ENCODE measurements at regions not wholly inside any gene's neighbourhood (a gene's known extent, or its start where the extent isn't known, plus 50 kb on each side); places are given as distances from the start of the nearest gene placed in this dataset.
"Not testable (repeated sequence)": the region's sequence is repeated elsewhere in the genome, so short reads cannot be mapped to it uniquely, and the experiment has no call there.

GRCh38 chr6:113696960-113697359 is 160.2 kb upstream of the MARCKS start:
- no peak for DNase-seq

DNA sequence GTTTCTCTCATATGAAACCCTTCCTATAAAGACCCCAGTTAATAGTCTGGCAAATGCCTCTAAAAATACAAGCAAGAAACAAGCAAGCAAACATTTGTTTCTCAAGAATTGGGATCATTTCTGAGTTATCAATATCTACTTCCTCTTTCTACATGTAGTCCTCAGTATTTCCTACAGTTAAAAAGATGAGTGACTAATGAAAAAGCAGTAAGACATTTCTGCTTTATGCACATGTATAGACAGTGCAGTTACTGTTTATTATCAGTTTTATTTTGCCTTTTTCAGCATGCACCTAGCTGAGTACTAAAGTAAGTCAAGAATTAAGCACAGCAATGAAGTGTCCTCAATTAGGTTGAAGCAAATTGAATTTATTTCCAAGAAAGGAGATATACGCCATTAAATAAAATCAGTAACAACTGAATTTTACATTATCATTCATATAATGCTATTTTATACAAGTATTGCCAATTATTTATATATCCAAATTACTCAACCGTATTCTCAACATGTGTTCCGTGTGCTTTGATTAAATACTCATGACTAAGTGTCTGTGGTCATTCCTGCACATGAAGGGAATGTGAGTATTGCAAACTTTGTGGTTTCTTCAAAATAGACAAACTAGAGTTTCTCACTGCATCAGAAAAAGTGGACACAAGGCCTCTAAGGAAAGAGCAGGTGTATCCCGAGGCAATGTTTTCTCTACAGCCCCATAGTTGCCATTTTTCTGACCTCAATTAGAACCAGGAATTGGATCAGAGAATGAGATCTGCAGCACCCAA is 159.3 kb upstream of the MARCKS start:
- no peak for DNase-seq

- no peak for DNase-seq
These were observed 157.9 kb upstream of the MARCKS start for GRCh38 chr6:113699239-113699638.

DNA sequence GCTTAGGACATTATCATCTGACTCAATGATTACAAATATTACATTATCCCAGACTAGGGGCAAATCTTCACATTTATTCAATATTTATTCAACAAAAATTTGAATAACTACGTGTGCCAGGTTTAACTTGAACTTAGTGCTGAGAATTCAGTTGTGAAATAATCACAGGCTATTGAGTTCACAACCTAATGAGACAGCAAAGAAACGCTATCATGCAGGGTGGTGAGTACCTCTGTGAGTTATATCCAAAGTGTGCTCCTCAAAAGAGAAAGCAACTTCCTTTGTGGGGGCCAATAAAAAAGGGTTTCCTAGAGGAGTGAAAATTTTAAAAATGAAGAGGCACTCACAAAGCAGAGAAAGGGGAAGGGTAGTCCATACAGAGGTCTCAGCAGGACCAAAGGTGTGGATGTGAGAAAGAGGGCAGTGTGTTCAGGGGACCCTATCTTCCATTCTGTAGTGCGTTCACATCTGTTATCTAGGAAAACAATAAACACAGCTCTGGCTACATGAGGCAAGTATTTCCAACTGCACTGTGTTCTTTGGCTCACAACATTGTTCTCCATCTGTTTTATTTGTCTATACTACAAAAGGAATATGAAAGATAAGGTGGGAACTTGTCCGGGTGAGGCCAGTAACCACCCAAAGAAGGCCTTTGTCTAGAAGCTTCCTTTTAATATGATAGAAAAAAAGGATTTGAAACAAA is 155.4 kb upstream of the MARCKS start:
- DNase-seq: no peak

DNA sequence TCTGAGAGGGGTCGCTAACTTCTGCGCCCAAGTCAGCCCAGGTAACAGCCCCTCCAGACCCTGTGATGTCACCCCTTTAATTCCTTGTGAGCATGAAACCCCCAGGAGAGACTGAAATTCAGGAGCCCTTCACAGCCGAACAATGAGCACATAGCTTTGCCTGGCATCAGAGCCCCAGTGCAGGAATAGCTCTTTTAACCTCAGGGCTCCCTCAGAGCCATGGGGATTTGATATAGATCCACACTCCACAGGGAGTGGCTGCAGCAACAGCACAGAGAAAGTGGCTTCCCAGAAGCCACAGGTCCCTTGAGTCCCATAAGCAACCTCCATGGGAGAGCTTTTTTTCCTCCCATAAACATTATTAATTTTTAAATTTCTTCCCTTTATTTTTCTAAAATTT is 150.0 kb upstream of the MARCKS start:
- no peak for DNase-seq

GRCh38 chr6:113709936-113710509 is 147.1 kb upstream of the MARCKS start:
- no peak for DNase-seq

DNA sequence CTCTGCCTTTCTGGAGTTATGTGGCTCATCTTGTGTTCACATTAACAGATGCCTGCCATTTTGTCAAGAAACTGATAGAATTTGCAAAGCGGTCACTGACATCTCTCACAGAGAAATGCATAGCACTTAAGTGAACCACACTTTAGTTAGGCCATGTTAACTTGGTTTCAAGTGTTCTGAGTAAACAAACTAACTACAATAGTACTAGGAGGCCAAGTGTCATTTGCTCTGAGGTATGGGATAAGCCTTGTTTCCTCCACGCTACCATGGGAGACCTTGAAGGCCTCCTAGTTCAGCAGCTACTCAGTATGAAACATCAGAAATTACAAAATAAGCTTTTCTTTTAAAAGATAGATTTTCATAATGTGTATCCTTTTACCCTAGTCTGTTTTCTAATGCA is 143.5 kb upstream of the MARCKS start:
- DNase-seq: no peak

- DNase-seq: no peak
These were observed 138.6 kb upstream of the MARCKS start for GRCh38 chr6:113718588-113718987.

- DNase-seq: no peak
These were observed 138.1 kb upstream of the MARCKS start for GRCh38 chr6:113719064-113719463.

DNA sequence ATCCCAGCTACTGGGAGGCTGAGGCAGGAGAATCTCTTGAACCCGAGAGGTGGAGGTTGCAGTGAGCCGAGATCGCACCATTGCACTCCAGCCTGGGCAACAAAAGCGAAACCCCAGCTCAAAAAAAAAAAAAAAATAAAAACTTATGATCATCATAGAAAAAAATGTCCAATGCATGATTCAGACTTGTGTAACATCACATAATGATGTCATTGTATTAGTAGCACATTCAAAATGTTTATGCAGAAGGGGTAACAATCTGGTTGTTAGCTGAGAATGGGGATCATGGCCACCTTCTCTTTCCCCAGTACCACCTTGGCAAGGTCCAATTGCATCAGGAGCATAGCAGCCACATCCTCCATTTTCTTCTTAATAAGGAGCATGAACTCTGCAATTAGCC is 137.6 kb upstream of the MARCKS start:
- no peak for DNase-seq

DNA sequence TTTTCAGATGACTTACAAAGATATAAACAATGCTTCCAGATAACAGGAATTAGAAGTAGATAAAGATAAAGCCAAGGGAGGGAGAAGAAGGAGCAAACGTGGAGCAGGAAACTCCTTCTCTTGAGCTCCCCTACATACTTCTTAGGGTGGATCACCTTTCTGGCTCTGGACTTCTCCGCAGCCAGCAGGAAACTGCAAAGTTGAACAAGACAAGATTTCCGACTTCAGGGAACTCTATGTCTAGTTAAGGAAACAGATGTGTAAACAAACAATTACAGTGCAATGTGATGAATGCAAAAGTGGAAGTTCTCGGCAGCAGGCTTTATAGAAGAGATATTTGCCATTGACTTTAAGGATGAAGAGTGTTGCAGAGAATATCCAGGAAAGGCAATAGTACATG is 134.0 kb upstream of the MARCKS start:
- DNase-seq: no peak

DNA sequence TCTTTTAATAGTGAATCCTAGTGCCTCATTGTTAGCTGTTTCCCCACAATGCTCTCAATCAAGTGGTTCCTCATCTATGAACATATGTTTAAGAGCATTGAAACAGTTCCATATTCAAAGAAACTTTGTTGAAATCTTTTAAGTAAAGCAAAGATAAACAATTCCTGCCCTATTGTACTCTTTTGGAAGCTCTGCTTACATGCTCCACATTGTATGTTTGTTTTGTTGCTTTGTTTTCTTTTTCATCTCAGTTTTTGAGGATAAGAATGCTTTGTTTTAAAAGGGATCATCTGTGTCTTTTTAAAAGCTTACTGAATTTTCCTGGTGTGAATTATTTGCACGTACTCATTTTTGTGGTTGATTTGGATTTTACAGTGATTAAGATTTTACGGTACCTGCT is 132.2 kb upstream of the MARCKS start:
- DNase-seq: not testable (repeated sequence)

GRCh38 chr6:113731541-113731940 is 125.6 kb upstream of the MARCKS start:
- DNase-seq: no peak

- no peak for DNase-seq
These were observed 124.7 kb upstream of the MARCKS start for GRCh38 chr6:113732384-113732966.

DNA sequence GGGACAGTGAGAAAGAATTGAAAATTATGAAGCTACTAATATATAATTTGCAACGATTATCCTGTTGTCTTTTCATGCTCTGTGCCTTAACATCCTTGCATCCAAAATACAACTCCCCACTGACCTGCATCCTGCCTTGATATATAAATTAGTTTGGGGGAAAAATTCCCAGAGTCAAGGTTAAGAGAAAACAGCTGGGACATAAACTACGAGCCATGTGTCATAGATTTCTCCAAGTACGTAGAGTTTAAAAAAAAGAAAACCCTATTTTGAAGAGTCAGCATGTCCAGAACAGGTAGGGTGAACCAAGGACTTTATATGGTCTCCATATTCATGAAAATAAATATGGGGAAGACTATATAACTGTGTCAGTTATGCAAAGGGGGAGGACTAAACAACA is 123.8 kb upstream of the MARCKS start:
- DNase-seq: no peak

DNA sequence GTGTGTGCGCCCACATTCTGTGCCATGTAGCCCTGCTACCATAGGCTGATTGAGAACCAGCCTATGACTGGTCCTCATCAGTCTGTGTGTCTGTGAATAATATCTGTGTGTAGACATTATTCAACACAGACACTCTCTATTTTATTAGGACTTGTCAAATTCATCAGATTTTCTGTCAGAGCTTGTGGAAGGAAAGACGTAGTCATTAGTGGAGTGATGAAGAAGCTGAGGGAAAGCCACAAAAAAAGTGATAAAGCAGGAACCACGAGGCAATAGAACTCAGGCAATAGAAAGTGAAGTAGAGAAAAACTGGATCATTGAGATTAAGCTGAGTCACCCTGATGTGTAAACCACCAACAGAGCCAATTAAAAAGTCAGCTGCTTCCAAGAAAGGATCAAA is 122.2 kb upstream of the MARCKS start:
- DNase-seq: no peak

GRCh38 chr6:113735491-113735890 is 121.7 kb upstream of the MARCKS start:
- DNase-seq: no peak

GRCh38 chr6:113736978-113737377 is 120.2 kb upstream of the MARCKS start:
- no peak for DNase-seq

DNA sequence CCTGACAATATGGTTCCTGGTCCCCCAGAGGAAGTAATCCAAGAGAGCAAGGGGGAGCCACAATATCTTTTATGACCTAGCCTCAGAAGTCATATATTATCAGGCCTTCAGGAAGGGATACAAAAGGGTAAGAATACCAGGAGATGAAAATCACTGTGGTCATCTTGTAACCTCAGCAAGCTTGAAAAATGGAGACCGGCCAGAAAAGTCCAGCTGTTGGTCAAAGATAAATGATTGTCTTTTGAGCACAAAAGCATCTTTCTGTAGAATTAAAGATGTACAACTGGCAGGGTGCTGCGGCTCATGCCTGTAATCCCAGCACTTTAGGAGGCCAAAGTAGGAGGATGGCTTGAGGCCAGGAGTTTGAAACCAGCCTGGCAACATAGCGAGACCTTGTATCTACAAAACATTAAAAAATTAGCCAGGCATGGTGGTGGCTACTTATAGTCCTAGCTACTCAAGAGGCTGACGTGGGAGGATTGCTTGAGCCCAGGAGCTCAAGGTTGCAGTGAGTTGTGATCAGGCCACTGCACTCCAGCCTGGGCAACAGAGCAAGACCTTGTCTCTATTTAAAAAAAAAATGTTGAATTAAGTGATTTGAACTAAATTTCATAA is 118.0 kb upstream of the MARCKS start:
- DNase-seq: no peak

GRCh38 chr6:113741651-113742050 is 115.5 kb upstream of the MARCKS start:
- no peak for DNase-seq

GRCh38 chr6:113742342-113742741 is 114.8 kb upstream of the MARCKS start:
- DNase-seq: no peak

DNA sequence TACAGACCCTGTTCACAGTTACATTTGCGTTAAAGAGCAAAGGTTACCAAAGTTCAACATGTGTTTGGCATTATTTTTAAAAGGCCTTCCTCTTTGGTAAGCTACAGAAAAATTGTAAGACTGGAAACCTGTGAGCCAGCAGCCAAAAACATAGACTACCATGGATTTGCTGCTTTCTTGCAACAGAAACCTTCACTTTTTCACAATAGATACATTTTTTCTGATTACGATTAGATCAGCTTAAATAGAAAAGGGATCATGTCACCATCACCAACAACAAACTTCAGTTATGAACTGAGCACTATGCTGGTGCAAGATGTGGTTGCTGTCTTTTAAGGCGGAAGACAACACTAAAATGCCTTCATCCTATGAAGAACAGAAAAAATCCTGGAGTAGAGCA is 112.3 kb upstream of the MARCKS start:
- DNase-seq: no peak

DNA sequence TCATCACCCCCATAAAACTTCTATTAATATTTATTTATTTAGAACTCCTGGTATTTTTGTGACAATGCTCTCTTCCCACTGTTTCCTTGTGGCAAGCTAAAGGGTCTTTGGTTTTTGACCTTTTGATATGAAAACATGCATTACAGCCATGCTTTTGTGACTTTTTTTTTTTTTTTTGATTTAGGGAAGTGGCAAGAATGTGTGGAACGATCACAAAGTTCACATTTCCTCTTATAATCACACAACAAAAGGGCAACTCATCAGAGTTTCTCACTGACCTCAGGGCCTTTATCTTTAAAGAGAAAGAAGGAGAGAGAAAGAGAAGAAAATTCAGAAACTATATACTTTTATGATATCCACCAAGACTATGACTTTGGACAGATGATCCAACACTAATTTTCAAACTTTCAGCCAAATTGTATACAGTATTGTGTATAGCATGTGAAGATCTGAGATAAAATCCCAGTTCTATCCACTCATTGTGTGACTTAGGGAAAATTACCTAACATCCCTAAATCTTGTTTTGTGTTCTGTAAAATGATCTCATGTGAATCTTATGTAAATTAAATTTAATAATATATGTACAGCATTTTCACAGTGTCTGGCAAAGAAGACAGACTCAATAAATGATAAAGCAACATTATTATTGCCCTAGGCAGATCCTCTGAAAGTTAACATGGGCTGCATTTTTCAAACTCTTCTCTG is 106.8 kb upstream of the MARCKS start:
- no peak for DNase-seq

Data from NK-92 treated with Interleukin-12 subunit alpha and Interleukin-12 subunit beta, amount 100 ng/mL, for 24 hours (cell line).